Stimulated activated naive B cell treated with anti-CD40 and anti-IgM and Interleukin-4, amounts not matched to agents 10 μg/mL and 1 μg/mL and 100 μg/mL, for 72 hours (primary cell): ENCODE measurements at regions not wholly inside any gene's neighbourhood (a gene's known extent, or its start where the extent isn't known, plus 50 kb on each side); places are given as distances from the start of the nearest gene placed in this dataset.

ENCODE experiments used
- ATAC-seq, 2 donors: fragments of 150-1000 bp; cut with Tn5 transposase; replicated peaks; 2 replicates each; pipeline ENCODE4 v1.10.0; 2021; ENCODE audit warnings: moderate library complexity in 1 of 2
- DNase-seq: peaks from one replicate; pipeline ENCODE4 v3.0.0; 2021
- H3K27ac Mint-ChIP-seq: one replicate; pipeline ENCODE4 v1.8.0; 2022; ENCODE audit warnings: mild to moderate bottlenecking, mixed read lengths
- H3K27me3 Mint-ChIP-seq, 2 donors: one replicate each; pipeline ENCODE4 v1.8.0; 2022; ENCODE audit warnings: mixed read lengths in 2 of 2
- H3K36me3 Mint-ChIP-seq, 2 donors: one replicate each; pipeline ENCODE4 v1.8.0; 2022; ENCODE audit warnings: mixed read lengths in 2 of 2, mild to moderate bottlenecking in 1 of 2
- H3K4me1 Mint-ChIP-seq, 2 donors: one replicate each; pipeline ENCODE4 v1.8.0; 2022; ENCODE audit warnings: mixed read lengths in 2 of 2, mild to moderate bottlenecking in 1 of 2
- H3K4me3 Mint-ChIP-seq, 2 donors: one replicate each; pipeline ENCODE4 v1.8.0; 2022; ENCODE audit warnings: mild to moderate bottlenecking in 2 of 2, mixed read lengths in 2 of 2, moderate library complexity in 1 of 2
- H3K9me3 Mint-ChIP-seq, 2 donors: one replicate each; pipeline ENCODE4 v1.8.0; 2022; ENCODE audit warnings: mixed read lengths in 2 of 2, mild to moderate bottlenecking in 1 of 2

DNA sequence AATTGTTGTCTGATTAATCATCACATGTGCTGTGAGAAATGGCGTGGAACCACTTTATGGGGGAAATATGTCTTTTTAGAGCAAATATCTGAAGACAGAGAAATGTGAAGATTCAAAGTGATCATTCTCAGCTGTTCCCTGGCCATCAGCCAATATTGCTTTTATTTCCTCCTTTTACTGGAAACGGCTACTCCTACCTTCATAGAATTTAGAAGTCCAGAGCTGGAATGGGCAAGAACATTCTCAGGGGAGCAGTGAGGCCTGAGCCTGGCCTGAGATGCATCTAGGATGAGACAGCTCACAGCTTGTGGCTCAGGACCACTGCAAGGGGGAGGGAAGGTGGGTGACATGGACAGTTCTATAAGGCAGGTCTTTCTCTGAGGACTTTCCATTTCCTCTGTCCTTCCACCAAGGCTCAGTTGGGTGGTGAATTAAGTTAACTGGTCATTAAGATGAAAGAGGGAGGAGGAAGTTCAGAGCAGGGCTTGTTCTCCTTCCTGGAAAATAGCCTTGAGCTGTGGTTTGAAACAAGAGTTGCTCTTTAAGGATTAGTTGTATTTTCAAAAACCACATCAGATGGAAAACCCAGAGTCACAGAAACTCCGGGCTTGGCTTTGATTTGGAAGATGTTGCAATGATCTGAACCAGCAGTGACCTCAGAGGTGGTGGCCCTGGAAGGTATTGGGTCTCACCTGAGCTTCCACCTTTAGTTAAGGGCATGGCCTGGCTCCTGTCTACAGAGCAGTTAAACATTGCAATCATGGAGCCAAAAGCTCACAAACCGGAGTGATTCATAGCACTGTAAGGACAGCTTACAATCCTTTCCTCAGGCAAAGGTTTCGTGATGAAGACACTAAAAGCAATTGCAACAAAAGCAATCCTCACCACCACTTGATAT lies 144.3 kb downstream of the VAPA start:
- H3K36me3 Mint-ChIP-seq, result no peaks in the 10 kb centered on the region
- no peak overlapping the region for H3K4me3 Mint-ChIP-seq
- no peak for DNase-seq
- H3K4me1 Mint-ChIP-seq, result peaks cover 20 to 26% of the 10 kb centered on the region in 2 donors
- H3K27ac Mint-ChIP-seq, result no peak overlapping the region
- no peaks in the 10 kb centered on the region for H3K9me3 Mint-ChIP-seq
- peaks cover 11 to 17% of the 10 kb centered on the region in 2 donors for H3K27me3 Mint-ChIP-seq
- ATAC-seq, result peak; percentile 38

DNA sequence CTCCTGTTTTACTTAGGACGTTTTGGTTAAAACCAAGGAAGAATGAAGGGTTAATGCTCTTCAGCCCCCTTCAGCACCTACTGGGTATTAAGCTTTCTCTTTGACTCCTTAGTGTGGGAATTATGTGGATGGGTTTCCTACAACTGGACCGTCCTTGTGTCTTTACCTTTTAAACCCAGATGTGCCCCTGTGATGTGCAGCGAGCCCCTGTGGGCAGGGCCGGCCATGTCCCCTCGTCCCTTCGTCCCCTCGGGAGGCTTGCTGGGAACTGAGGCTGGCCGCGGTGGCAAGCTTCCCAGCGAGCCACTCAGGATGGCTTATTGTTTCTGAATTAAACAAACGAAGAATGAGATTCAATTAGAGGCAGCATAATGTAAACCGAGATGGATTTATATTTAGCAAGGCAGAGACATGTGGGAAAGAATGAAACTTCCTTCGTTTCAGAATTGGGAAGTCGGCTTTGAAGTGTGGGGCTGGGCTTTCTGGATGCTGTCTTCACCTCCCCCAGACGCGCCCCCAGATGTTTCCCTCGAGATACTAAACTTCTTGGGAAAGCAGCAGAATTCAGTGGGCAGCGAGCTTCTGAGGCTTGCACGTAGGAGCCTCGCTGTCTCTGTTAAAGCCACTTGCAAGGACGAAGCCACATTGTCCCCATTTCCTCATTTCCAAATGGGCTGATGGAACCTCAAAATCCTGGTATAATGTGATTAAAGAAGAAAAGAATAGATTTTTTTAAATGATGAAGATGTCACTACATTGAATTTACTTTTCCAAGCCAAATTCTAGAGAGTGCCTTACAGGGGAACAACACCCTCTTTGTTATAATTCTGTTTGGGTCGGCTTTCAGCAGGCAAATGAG lies 146.0 kb downstream of the VAPA start:
- ATAC-seq, result no peak
- H3K27me3 Mint-ChIP-seq, result peaks cover 7 to 12% of the 10 kb centered on the region in 2 donors
- DNase-seq, result no peak
- no peaks in the 10 kb centered on the region for H3K9me3 Mint-ChIP-seq
- peaks cover 23 to 26% of the 10 kb centered on the region in 2 donors for H3K4me1 Mint-ChIP-seq
- H3K27ac Mint-ChIP-seq, result no peak overlapping the region
- H3K4me3 Mint-ChIP-seq, result peak overlapping the region in 1 of 2 donors; percentile 19
- no peaks in the 10 kb centered on the region for H3K36me3 Mint-ChIP-seq

DNA sequence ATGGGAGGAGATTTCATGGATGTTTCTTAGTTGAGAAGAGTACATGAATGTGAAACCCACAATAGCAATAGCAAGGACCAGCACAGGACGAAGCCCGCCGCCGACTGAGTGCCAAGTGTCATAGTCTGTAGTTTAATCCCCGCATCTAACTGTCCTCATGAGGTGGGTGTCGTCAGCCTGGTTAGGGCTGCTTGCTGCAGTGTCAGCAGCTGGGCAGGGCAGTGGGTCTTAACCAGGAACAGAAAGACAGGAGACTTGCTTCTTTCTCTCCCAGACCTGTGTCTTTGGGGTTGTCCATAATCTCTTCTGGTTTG lies 146.6 kb downstream of the VAPA start:
- DNase-seq (no peak), ATAC-seq (no peak)
- Mint-ChIP-seq H3K4me1 (peaks cover 23 to 26% of the 10 kb centered on the region in 2 donors), H3K27me3 (peaks cover 7 to 12% of the 10 kb centered on the region in 2 donors), H3K4me3 (no peak overlapping the region), H3K27ac (no peak overlapping the region), H3K9me3 (no peaks in the 10 kb centered on the region), H3K36me3 (no peaks in the 10 kb centered on the region)

GRCh38 chr18:10060841-10061240 lies 147.0 kb downstream of the VAPA start:
- Mint-ChIP-seq H3K36me3 (no peaks in the 10 kb centered on the region), H3K4me3 (no peak overlapping the region), H3K4me1 (peaks cover 23 to 26% of the 10 kb centered on the region in 2 donors), H3K9me3 (no peaks in the 10 kb centered on the region), H3K27me3 (peaks cover 7 to 12% of the 10 kb centered on the region in 2 donors), H3K27ac (no peak overlapping the region)
- DNase-seq, result no peak
- no peak for ATAC-seq

- DNase-seq, result no peak
- H3K4me1 Mint-ChIP-seq, result peaks cover 22 to 24% of the 10 kb centered on the region in 2 donors
- no peak overlapping the region for H3K4me3 Mint-ChIP-seq
- no peaks in the 10 kb centered on the region for H3K36me3 Mint-ChIP-seq
- ATAC-seq, result no peak
- H3K27me3 Mint-ChIP-seq, result peaks cover 7 to 12% of the 10 kb centered on the region in 2 donors
- H3K9me3 Mint-ChIP-seq, result no peaks in the 10 kb centered on the region
- no peak overlapping the region for H3K27ac Mint-ChIP-seq
These were observed 147.8 kb downstream of the VAPA start for GRCh38 chr18:10061566-10062140.

- peaks cover 14 to 15% of the 10 kb centered on the region in 2 donors for H3K4me1 Mint-ChIP-seq
- peak overlapping the region; percentile 25 for H3K27ac Mint-ChIP-seq
- no peak for ATAC-seq
- no peak for DNase-seq
- H3K4me3 Mint-ChIP-seq, result no peak overlapping the region
- no peaks in the 10 kb centered on the region for H3K36me3 Mint-ChIP-seq
- no peaks in the 10 kb centered on the region for H3K9me3 Mint-ChIP-seq
- H3K27me3 Mint-ChIP-seq, result peaks cover 7 to 12% of the 10 kb centered on the region in 2 donors
These were observed 148.8 kb downstream of the VAPA start for GRCh38 chr18:10062302-10063300.

GRCh38 chr18:10063489-10063888 lies 149.7 kb downstream of the VAPA start:
- H3K27me3 Mint-ChIP-seq, result peaks cover 7 to 12% of the 10 kb centered on the region in 2 donors
- ATAC-seq (no peak), DNase-seq (no peak)
- H3K4me3 Mint-ChIP-seq, result no peak overlapping the region
- no peak overlapping the region for H3K27ac Mint-ChIP-seq
- H3K36me3 Mint-ChIP-seq, result no peaks in the 10 kb centered on the region
- peaks cover 6 to 8% of the 10 kb centered on the region in 2 donors for H3K4me1 Mint-ChIP-seq
- H3K9me3 Mint-ChIP-seq, result no peaks in the 10 kb centered on the region

- Mint-ChIP-seq H3K36me3 (no peaks in the 10 kb centered on the region), H3K27ac (no peak overlapping the region), H3K4me3 (no peak overlapping the region), H3K27me3 (peaks cover 7 to 12% of the 10 kb centered on the region in 2 donors), H3K9me3 (no peaks in the 10 kb centered on the region), H3K4me1 (peaks cover 0 to 6% of the 10 kb centered on the region in 2 donors)
- no peak for DNase-seq
- peak in 1 of 2 donors; percentile 33 for ATAC-seq
These were observed 150.5 kb downstream of the VAPA start for GRCh38 chr18:10064267-10064666.

DNA sequence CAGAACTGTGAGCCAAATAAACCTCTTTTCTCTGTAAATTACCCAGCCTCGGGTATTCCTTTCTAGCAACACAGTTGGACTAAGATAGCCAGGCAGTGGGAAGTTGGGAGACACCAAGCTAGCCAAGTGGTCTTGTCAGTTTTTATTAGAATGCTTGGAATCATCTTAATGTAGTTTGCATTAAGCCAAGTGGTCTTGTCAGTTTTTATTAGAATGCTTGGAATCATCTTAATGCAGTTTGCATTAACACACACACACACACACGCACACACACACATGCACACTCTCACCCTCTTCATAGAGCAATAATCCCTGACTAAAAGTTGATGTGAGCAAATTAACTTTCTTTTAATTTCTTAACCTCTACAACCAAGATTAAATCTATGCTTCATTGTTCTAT lies 151.5 kb downstream of the VAPA start:
- peaks cover 2 to 6% of the 10 kb centered on the region in 2 donors for H3K4me1 Mint-ChIP-seq
- peaks cover 3 to 6% of the 10 kb centered on the region in 2 donors for H3K27me3 Mint-ChIP-seq

DNA sequence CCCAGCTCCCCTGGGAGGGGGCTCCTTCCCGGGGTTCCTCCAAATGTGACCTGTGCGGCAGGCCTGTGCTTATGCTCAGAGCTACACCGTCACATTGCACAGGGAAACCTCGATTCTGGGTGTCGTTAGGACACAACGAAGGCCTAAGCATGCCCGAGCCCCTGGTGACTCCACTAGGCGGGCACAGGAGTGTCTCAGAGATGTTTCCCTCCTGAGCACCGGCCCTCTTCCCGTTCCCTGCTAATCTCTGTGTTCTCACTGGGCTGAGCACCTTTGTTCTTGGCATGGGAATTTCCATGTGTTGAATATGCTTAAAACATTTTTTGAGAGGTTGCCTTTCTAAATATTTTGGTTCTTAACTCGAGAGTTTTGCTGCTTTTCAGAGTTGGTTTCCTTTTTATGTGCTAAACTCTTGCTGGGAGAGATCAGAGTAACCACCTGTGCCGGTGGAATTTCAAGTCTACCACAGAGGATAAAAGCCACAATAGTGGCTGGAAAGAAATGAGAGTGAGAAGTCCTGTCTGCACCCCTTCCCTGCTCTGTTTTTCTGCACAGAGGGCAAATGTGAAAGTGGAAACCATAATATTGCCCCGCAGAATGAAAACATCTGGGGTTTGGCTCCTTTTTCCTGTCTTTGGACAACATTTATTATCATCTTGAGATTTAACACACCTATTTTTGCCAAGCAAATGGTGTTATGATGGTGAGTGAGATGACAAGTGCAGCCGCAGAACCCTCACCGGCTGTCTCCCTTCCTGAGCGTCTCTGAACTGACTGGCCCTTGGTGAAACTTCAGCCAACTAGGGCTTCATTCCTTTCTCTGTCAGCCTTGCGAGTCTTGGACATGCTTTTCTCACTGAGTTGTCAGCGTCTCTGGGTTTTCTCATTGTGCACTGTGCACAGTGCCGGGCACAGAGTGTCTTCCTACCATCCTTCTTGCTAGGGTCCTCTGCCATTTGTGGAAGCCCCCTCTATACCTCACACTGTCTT lies 154.1 kb downstream of the VAPA start:
- Mint-ChIP-seq H3K27ac (no peak overlapping the region), H3K9me3 (no peaks in the 10 kb centered on the region), H3K4me3 (no peak overlapping the region), H3K36me3 (no peaks in the 10 kb centered on the region), H3K27me3 (no peaks in the 10 kb centered on the region), H3K4me1 (peaks cover 6 to 24% of the 10 kb centered on the region in 2 donors)
- ATAC-seq, result no peak
- no peak for DNase-seq

More for the DNA sequence above, 151.5 kb downstream of the VAPA start:
- Mint-ChIP-seq H3K9me3 (no peaks in the 10 kb centered on the region), H3K27ac (no peak overlapping the region), H3K36me3 (no peaks in the 10 kb centered on the region), H3K4me3 (no peak overlapping the region)
- DNase-seq (no peak), ATAC-seq (no peak)

DNA sequence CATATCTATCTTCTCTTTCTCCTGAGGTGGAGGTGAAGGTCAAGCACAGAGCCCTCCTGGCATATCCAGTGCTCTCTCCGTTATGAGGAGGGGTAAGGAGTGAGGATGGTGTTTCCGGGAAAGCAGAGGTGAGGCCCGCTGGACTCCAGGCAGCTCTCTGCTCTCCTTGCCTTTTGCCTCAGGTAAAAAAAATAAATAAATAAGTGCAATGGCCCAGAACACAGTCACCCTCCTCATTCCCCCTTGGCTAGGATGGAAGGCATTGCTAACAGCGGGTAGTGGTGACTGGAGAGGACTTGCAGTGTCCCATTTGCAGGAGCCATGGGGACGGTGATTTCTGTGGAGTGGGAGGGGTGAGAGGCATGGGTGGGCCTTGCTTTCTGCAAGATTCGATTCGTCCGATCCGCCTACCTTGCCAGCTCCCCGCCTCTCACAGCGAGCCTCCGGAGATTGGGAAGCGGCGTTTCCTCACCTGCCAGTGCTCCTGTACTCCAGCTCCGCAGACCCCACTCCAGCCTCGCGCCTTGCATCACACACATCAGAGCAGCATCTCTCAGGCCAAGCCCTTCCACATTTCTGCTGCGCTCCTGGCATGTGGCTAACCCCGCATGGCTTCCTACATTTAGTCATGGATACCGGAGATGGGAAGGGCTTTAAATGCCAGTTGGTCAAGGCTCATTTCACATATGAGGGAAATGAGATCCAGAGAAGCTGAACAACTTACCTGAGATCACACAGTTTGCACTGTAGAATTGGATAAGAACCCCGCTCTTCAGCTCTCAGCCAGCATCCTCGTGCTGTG lies 155.2 kb downstream of the VAPA start:
- Mint-ChIP-seq H3K36me3 (no peaks in the 10 kb centered on the region), H3K9me3 (no peaks in the 10 kb centered on the region), H3K4me3 (no peak overlapping the region), H3K4me1 (peaks cover 8 to 30% of the 10 kb centered on the region in 2 donors), H3K27me3 (no peaks in the 10 kb centered on the region), H3K27ac (no peak overlapping the region)
- no peak for DNase-seq
- no peak for ATAC-seq

DNA sequence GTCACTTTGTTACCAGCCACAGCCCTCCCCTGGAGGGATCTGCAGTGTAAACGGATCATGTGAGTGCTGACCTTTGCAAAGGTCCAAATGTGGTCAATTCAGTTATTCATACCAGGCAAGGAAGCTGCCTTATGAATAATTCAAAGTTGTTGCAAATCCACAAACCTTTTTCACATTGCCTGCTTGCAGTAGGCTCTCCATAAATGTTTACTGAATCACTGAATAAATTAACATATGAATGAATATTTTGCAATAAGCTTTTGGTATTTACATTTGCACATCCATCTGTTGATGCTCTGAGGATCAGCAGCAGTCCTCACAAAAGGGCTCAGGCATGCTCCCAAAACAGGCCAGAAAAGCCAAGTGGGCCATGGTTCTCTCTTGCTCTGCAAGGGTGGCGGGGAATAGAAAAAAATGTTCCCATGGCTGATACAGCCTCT lies 156.8 kb downstream of the VAPA start:
- no peaks in the 10 kb centered on the region for H3K36me3 Mint-ChIP-seq
- no peak overlapping the region for H3K4me3 Mint-ChIP-seq

More for the DNA sequence above, 156.8 kb downstream of the VAPA start:
- H3K27me3 Mint-ChIP-seq, result no peaks in the 10 kb centered on the region
- DNase-seq, result no peak
- H3K9me3 Mint-ChIP-seq, result no peaks in the 10 kb centered on the region
- peaks cover 7 to 30% of the 10 kb centered on the region in 2 donors for H3K4me1 Mint-ChIP-seq
- ATAC-seq, result peak; percentile 38 to 46
- H3K27ac Mint-ChIP-seq, result no peak overlapping the region
